IPS-18a (cell line): ENCODE measurements at regions not wholly inside any gene's neighbourhood (a gene's known extent, or its start where the extent isn't known, plus 50 kb on each side); places are given as distances from the start of the nearest gene placed in this dataset.

Experiments
- H3K27ac ChIP-seq: one replicate; pipeline ENCODE4 v1.5.1; 2013; ENCODE audit warnings: low read length
- H3K27me3 ChIP-seq: one replicate; pipeline ENCODE4 v1.6.1; 2013; ENCODE audit warnings: mild to moderate bottlenecking, low read length; ENCODE audit not compliant: control insufficient read depth, insufficient read depth
- H3K36me3 ChIP-seq: one replicate; pipeline ENCODE4 v1.6.1; 2013; ENCODE audit warnings: low read depth, low read length; ENCODE audit not compliant: control insufficient read depth
- H3K4me1 ChIP-seq: one replicate; pipeline ENCODE4 v1.6.1; 2013; ENCODE audit warnings: low read depth, low read length; ENCODE audit not compliant: control insufficient read depth
- H3K4me3 ChIP-seq: one replicate; pipeline ENCODE4 v1.5.1; 2013; ENCODE audit warnings: low read length
- H3K9ac ChIP-seq: one replicate; pipeline ENCODE4 v1.6.1; 2013; ENCODE audit warnings: mild to moderate bottlenecking, low read length, moderate library complexity
- H3K9me3 ChIP-seq: one replicate; pipeline ENCODE4 v1.6.1; 2013; ENCODE audit warnings: low read depth, low read length; ENCODE audit not compliant: control insufficient read depth

- Histone ChIP-seq H3K9ac (no peak overlapping the region), H3K27ac (no peak overlapping the region), H3K27me3 (no peaks in the 10 kb centered on the region), H3K36me3 (no peaks in the 10 kb centered on the region), H3K4me1 (no peaks in the 10 kb centered on the region), H3K4me3 (no peak overlapping the region), H3K9me3 (peaks cover 12% of the 10 kb centered on the region)
Observed at GRCh38 chr9:31983895-31984294, 400.5 kb upstream of the ACO1 start.

- Histone ChIP-seq H3K4me3 (no peak overlapping the region), H3K27me3 (no peaks in the 10 kb centered on the region), H3K9me3 (no peaks in the 10 kb centered on the region), H3K4me1 (no peaks in the 10 kb centered on the region), H3K27ac (no peak overlapping the region), H3K36me3 (no peaks in the 10 kb centered on the region), H3K9ac (no peak overlapping the region)
Observed at GRCh38 chr9:31996331-31996730, 388.1 kb upstream of the ACO1 start.

GRCh38 chr9:32004431-32005076, 379.9 kb upstream of the ACO1 start:
- Histone ChIP-seq H3K27me3 (no peaks in the 10 kb centered on the region), H3K4me1 (no peaks in the 10 kb centered on the region), H3K27ac (no peak overlapping the region), H3K9ac (no peak overlapping the region), H3K36me3 (no peaks in the 10 kb centered on the region), H3K4me3 (no peak overlapping the region), H3K9me3 (no peaks in the 10 kb centered on the region)

GRCh38 chr9:32010322-32010721, 374.1 kb upstream of the ACO1 start:
- H3K4me3 ChIP-seq, result no peak overlapping the region

GRCh38 chr9:32011049-32011448, 373.4 kb upstream of the ACO1 start:
- Histone ChIP-seq H3K4me1 (no peaks in the 10 kb centered on the region), H3K9ac (no peak overlapping the region), H3K9me3 (peaks cover 8% of the 10 kb centered on the region), H3K4me3 (no peak overlapping the region), H3K27ac (no peak overlapping the region), H3K27me3 (no peaks in the 10 kb centered on the region), H3K36me3 (no peaks in the 10 kb centered on the region)

More at GRCh38 chr9:32010322-32010721, 374.1 kb upstream of the ACO1 start:
- peaks cover under 1% of the 10 kb centered on the region for H3K9me3 ChIP-seq
- H3K36me3 ChIP-seq, result no peaks in the 10 kb centered on the region
- H3K4me1 ChIP-seq, result no peaks in the 10 kb centered on the region
- H3K27me3 ChIP-seq, result no peaks in the 10 kb centered on the region
- H3K27ac ChIP-seq, result no peak overlapping the region
- no peak overlapping the region for H3K9ac ChIP-seq

GRCh38 chr9:32015795-32016194, 368.6 kb upstream of the ACO1 start:
- no peaks in the 10 kb centered on the region for H3K4me1 ChIP-seq
- no peak overlapping the region for H3K27ac ChIP-seq
- H3K36me3 ChIP-seq, result no peaks in the 10 kb centered on the region
- H3K27me3 ChIP-seq, result no peaks in the 10 kb centered on the region
- no peak overlapping the region for H3K4me3 ChIP-seq
- peaks cover 8% of the 10 kb centered on the region for H3K9me3 ChIP-seq
- H3K9ac ChIP-seq, result no peak overlapping the region

GRCh38 chr9:32045513-32045912, 338.9 kb upstream of the ACO1 start:
- Histone ChIP-seq H3K27ac (no peak overlapping the region), H3K27me3 (no peaks in the 10 kb centered on the region), H3K4me3 (no peak overlapping the region), H3K9ac (no peak overlapping the region), H3K36me3 (no peaks in the 10 kb centered on the region), H3K4me1 (no peaks in the 10 kb centered on the region), H3K9me3 (no peaks in the 10 kb centered on the region)

- no peaks in the 10 kb centered on the region for H3K4me1 ChIP-seq
- no peak overlapping the region for H3K27ac ChIP-seq
- no peaks in the 10 kb centered on the region for H3K27me3 ChIP-seq
- H3K9me3 ChIP-seq, result no peaks in the 10 kb centered on the region
- no peaks in the 10 kb centered on the region for H3K36me3 ChIP-seq
- H3K4me3 ChIP-seq, result no peak overlapping the region
- H3K9ac ChIP-seq, result no peak overlapping the region
Observed at GRCh38 chr9:32067261-32067660, 317.2 kb upstream of the ACO1 start.

- no peaks in the 10 kb centered on the region for H3K4me1 ChIP-seq
- no peak overlapping the region for H3K27ac ChIP-seq
- no peaks in the 10 kb centered on the region for H3K36me3 ChIP-seq
- no peak overlapping the region for H3K4me3 ChIP-seq
- no peak overlapping the region for H3K9ac ChIP-seq
- H3K27me3 ChIP-seq, result no peaks in the 10 kb centered on the region
- H3K9me3 ChIP-seq, result no peaks in the 10 kb centered on the region
Observed at GRCh38 chr9:32069169-32069813, 315.2 kb upstream of the ACO1 start.

GRCh38 chr9:32069969-32070368, 314.5 kb upstream of the ACO1 start:
- H3K4me1 ChIP-seq, result no peaks in the 10 kb centered on the region
- no peaks in the 10 kb centered on the region for H3K36me3 ChIP-seq
- H3K27ac ChIP-seq, result no peak overlapping the region
- no peak overlapping the region for H3K4me3 ChIP-seq
- H3K9me3 ChIP-seq, result no peaks in the 10 kb centered on the region
- H3K27me3 ChIP-seq, result no peaks in the 10 kb centered on the region
- no peak overlapping the region for H3K9ac ChIP-seq

GRCh38 chr9:32072570-32072969, 311.9 kb upstream of the ACO1 start:
- no peak overlapping the region for H3K27ac ChIP-seq
- H3K4me1 ChIP-seq, result no peaks in the 10 kb centered on the region
- no peaks in the 10 kb centered on the region for H3K27me3 ChIP-seq
- H3K36me3 ChIP-seq, result no peaks in the 10 kb centered on the region
- no peaks in the 10 kb centered on the region for H3K9me3 ChIP-seq
- H3K9ac ChIP-seq, result no peak overlapping the region
- H3K4me3 ChIP-seq, result no peak overlapping the region

GRCh38 chr9:32092031-32092430, 292.4 kb upstream of the ACO1 start:
- H3K36me3 ChIP-seq, result no peaks in the 10 kb centered on the region
- H3K9ac ChIP-seq, result no peak overlapping the region
- no peaks in the 10 kb centered on the region for H3K4me1 ChIP-seq
- no peaks in the 10 kb centered on the region for H3K9me3 ChIP-seq
- no peak overlapping the region for H3K27ac ChIP-seq
- no peak overlapping the region for H3K4me3 ChIP-seq
- H3K27me3 ChIP-seq, result no peaks in the 10 kb centered on the region
